ENCODE measurements at regions not wholly inside any gene's neighbourhood (a gene's known extent, or its start where the extent isn't known, plus 50 kb on each side); places are given as distances from the start of the nearest gene placed in this dataset.
"Not testable (repeated sequence)": the region's sequence is repeated elsewhere in the genome, so short reads cannot be mapped to it uniquely, and the experiment has no call there.

GRCh38 chr2:31764169-31764568, 183.4 kb upstream of the SRD5A2 start:
- TF ChIP-seq, protein P1, sequence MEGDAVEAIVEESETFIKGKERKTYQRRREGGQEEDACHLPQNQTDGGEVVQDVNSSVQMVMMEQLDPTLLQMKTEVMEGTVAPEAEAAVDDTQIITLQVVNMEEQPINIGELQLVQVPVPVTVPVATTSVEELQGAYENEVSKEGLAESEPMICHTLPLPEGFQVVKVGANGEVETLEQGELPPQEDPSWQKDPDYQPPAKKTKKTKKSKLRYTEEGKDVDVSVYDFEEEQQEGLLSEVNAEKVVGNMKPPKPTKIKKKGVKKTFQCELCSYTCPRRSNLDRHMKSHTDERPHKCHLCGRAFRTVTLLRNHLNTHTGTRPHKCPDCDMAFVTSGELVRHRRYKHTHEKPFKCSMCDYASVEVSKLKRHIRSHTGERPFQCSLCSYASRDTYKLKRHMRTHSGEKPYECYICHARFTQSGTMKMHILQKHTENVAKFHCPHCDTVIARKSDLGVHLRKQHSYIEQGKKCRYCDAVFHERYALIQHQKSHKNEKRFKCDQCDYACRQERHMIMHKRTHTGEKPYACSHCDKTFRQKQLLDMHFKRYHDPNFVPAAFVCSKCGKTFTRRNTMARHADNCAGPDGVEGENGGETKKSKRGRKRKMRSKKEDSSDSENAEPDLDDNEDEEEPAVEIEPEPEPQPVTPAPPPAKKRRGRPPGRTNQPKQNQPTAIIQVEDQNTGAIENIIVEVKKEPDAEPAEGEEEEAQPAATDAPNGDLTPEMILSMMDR (IDR thresholded peaks at IDR 0.05; ENCODE audit: low read depth, low read length, missing control alignments): no peak
- DNase-seq (ENCODE audit: low read depth): no peak
- H3K4me3 ChIP-seq (ENCODE audit: low read depth, low read length): no peak overlapping the region

GRCh38 chr2:31762085-31762484, 181.3 kb upstream of the SRD5A2 start:
- TF ChIP-seq, protein P1 (IDR thresholded peaks at IDR 0.05; ENCODE audit: low read depth, low read length, missing control alignments): no peak
- no peak overlapping the region for H3K4me3 ChIP-seq (ENCODE audit: low read depth, low read length)
- no peak for DNase-seq (ENCODE audit: low read depth)

GRCh38 chr2:31757351-31757750, 176.6 kb upstream of the SRD5A2 start:
- not testable (repeated sequence) for H3K4me3 ChIP-seq (ENCODE audit: low read depth, low read length); DNase-seq (ENCODE audit: low read depth)

DNA sequence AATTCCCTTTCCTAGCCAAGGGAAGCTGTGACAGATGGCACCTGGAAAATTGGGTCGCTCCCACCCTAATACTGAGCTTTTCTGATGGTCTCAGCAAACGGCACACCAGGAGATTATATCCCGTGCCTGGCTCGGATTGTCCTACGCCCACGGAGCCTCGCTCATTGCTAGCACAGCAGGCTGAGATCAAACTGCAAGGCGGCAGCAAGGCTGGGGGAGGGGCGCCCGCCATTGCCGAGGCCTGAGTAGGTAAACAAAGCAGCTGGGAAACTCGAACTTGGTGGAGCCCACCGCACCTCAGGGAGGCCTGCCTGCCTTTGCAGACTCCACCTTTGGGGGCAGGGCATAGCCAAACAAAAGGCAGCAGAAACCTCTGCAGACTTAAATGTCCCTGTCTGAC, 168.0 kb upstream of the SRD5A2 start:
- not testable (repeated sequence) for DNase-seq (ENCODE audit: low read depth); H3K4me3 ChIP-seq (ENCODE audit: low read depth, low read length)

GRCh38 chr2:31748041-31748440, 167.3 kb upstream of the SRD5A2 start:
- DNase-seq (ENCODE audit: low read depth): no peak
- H3K4me3 ChIP-seq (ENCODE audit: low read depth, low read length): no peak overlapping the region
- TF ChIP-seq, protein P1 (IDR thresholded peaks at IDR 0.05; ENCODE audit: low read depth, low read length, missing control alignments): no peak

DNA sequence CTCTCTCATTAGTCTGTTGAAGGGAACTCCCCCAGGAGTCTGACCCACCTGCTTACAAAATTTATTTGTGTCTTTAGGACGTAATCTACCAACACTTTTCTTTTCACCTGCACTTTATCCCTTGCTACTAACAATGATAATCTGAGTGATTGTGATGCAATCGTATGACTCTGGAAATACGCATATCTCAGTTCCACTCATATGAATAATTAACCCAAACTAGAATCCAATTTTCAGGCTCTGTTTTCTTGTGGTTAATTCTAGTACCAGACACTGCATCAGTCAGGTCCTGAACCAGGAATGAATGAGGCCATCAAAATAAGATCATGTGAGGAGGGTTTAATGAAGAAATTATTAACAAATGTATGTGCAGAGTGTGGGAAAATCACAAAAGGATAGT, 158.4 kb upstream of the SRD5A2 start:
- DNase-seq (ENCODE audit: low read depth): no peak
- TF ChIP-seq, protein P1 (IDR thresholded peaks at IDR 0.05; ENCODE audit: low read depth, low read length, missing control alignments): no peak
- no peak overlapping the region for H3K4me3 ChIP-seq (ENCODE audit: low read depth, low read length)

DNA sequence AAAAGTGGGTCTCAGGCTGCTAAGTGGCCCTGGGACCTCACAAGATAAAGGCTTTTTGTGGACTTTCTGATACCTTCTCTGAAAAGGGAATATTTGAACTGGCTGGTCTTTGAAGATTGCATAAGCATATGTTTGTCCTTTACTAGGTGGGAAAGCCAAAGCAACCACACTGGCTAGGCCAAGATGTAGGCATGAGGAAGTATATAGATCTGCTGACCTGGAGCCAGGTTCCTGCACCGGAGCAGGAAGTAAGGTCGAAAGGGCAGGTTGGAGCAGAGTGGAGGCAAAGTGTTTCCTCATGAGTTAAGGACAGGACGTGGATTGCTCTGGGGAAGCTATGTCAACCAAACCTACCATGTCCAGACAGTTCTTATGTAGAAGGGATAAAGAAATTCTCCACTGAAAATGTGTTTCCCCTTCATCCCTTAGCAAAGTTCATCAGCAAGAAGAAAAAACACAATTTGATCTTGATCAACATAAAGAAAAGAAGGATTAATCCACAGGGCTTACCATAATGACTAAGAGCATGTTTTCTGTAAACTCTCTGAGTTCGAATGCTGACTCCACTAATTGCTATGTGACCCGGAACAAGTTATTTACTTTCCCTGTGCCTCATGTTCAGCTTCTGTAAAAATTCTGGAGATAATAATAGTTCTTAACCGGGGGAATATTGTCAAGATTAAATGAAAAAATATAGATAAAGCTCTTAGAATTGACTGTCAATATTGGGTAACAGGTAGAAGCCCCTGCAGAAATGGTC, 156.1 kb upstream of the SRD5A2 start:
- no peak for DNase-seq (ENCODE audit: low read depth)
- no peak overlapping the region for H3K4me3 ChIP-seq (ENCODE audit: low read depth, low read length)
- TF ChIP-seq, protein P1 (IDR thresholded peaks at IDR 0.05; ENCODE audit: low read depth, low read length, missing control alignments): no peak

- H3K4me3 ChIP-seq (ENCODE audit: low read depth, low read length): no peak overlapping the region
- TF ChIP-seq, protein P1 (IDR thresholded peaks at IDR 0.05; ENCODE audit: low read depth, low read length, missing control alignments): no peak
- no peak for DNase-seq (ENCODE audit: low read depth)
Observed at GRCh38 chr2:31735716-31736115, 155.0 kb upstream of the SRD5A2 start.
